GM18520 (cell line): ENCODE measurements at regions not wholly inside any gene's neighbourhood (a gene's known extent, or its start where the extent isn't known, plus 50 kb on each side); places are given as distances from the start of the nearest gene placed in this dataset.
"Not testable (repeated sequence)": the region's sequence is repeated elsewhere in the genome, so short reads cannot be mapped to it uniquely, and the experiment has no call there.

ENCODE experiments used
- ATAC-seq: cut with Tn5 transposase; IDR thresholded peaks from one replicate; pipeline ENCODE4 v1.9.1; 2021; ENCODE audit not compliant: unreplicated experiment

DNA sequence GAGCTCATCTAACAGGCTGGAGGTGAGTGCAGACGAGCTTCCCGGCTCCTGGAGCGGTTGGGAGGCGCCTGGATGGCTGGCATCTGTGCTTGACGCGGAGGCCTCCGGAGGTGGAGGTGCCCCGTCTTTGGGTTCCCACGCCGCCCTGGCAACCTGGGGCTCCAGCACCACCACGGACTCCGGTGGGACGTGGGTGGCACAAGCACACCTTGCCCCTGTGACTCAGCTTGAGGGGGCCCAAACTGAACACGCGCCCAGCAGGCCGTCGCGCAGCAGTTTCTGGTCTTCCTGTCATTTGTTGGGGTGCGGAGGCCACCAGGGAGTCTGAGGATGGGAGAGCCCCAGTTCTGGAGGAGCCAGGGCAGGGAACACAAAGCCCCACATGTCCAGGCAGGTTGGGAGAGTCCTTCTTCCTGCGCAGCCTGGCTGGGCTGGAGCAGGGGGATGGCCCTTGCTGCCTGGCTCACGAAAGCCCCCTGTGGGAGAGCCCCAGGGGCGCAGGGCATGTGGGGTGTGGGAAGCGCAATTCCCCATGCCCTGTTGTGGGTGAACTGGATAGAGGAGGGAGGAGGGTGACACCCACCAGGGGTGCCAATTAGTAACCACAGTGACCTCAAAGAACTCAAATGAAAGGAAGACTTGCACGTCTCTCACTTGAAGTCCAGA lies 1378.6 kb upstream of the DEFB115 start:
- ATAC-seq: peak; percentile 40

DNA sequence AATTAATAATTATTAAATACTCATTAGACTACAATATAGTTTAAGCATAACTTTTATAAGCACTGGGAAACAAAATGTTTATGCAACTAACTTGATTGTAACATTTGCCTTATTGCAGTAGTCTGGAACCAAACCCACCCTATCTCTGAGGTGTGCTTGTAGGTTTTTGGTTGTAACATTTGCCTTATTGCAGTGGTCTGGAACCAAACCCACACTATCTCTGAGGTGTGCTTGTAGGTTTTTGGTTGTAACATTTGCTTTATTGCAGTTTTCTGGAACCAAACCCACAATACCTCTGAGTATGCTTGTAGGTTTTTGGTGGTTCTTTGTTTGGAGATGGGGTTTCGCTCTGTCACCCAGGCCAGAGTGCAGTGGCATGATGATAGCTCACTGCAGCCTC lies 1376.4 kb upstream of the DEFB115 start:
- not testable (repeated sequence) for ATAC-seq

DNA sequence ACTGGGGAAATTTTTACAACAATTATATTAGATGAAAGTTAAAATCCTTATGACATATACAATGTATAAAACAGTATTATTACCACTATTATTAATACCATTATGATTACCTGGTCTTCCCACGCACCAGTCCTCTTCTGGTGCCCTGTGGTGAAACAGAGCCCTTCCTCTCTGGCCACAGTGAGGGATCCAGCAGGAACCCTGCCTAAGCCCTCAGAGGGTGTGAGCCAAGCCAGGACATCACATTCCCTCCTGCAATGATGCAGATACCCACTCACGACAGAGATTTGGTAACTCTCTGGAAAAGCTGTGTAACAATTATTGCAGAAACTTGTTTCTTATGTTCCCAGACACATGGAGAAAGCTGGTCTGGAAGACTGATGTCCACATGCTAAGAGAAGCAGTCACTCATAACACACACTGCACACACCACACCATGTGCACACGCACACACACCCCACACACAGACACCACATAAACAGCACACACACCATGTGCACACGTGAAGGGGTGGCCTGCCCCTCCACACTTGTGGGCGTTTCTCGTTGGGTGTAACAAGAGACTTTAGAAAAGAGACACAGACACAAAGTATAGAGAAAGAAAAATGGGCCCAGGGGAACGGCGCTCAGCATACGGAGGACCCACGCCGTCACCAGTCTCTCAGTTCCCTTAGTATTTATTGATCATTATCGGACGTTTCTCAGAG lies 1373.8 kb upstream of the DEFB115 start:
- not testable (repeated sequence) for ATAC-seq

DNA sequence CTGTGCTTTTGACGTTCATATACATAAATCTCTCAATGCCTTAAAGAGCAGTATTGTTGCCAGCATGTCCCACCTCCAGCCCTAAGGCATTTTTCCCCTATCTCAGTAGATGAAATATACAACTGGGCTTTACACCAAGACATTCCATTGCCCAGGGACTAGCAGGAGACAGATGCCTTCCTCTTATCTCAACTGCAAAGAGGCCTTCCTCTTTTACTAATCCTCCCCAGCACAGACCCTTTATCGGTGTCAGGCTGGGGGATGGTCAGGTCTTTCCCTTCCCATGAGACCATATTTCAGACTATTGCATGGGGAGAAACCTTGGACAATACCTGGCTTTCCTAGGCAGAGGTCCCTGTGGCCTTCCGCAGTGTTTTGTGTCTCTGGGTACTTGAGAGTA lies 1373.1 kb upstream of the DEFB115 start:
- ATAC-seq: not testable (repeated sequence)

DNA sequence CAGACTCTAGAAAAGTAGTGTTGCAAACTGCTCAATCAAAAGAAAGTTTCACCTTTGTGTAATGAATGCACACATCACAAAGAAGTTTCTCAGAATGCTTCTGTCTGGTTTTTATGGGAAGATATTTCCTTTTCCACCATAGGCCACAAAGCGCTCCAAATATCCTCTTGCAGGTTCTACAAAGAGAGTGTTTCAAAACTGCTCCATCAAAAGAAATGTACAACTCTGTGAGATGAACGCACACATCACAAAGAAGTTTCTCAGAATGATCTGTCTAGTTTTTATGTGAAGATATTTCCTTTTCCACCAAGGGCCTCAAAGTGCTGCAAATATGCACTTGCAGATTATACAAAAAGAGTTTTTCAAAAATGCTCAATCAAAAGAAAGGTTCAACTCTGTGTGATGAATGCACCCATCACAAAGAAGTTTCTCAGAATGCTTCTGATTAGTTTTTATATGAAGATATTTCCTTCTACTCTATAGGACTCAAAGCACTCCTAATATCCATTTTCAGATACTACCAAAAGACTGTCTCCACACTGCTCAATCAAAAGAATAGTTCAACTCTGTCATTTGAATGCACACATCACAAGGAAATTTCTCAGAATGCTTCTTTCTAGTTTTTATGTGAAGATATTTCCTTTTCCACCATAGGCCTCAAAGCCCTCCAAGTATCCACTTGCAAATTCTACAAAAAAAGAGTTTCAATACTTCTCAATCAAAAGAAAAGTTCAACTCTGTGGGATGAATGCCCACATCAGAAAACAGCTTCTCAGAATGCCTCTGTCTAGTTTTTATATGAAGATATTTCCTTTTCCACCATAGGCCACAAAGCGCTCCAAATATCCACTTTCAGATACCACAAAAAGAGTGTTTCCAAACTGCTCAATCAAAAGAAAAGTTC lies 1371.9 kb upstream of the DEFB115 start:
- ATAC-seq: not testable (repeated sequence)

DNA sequence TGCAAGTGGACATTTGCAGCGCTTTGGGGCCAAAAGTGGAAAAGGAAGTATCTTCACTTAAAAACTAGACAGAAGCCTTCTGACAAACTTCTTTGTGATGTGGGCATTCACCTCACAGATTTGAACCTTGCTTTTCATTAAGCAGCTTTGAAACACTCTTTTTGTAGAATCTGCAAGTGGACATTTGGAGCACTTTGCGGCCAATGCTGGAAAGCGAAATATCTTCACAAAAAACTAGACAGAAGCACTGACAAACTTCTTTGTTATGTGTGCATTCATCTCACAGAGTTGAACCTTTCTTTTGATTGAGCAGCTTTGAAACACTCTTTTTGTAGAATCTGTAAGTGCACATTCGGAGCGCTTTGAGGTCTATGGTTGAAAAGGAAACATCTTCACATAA lies 1365.9 kb upstream of the DEFB115 start:
- ATAC-seq: not testable (repeated sequence)
